GM21447 (cell line): ENCODE measurements at regions not wholly inside any gene's neighbourhood (a gene's known extent, or its start where the extent isn't known, plus 50 kb on each side); places are given as distances from the start of the nearest gene placed in this dataset.
"Not testable (repeated sequence)": the region's sequence is repeated elsewhere in the genome, so short reads cannot be mapped to it uniquely, and the experiment has no call there.

Source experiments
- ATAC-seq: cut with Tn5 transposase; IDR thresholded peaks from one replicate; pipeline ENCODE4 v1.9.1; 2021; ENCODE audit not compliant: unreplicated experiment

DNA sequence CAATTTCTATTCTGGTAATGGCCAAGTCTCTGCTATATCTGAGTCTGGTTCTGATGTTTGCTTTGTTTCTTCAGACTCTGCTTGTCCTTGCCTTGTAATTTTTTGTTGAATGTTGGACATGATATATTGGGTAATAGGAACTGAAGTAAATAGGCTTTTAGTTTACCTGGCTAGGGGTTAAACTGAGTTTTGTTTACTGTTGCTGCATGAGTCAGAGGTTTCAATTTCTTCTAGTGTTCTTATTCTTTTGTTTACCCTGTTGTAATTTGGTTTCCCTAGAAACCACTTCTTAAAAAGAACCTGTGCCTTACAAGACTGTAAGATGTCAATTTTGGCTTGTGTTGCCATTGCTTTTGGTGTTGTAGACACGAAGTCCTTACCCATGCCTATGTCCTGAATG is 285.0 kb upstream of the KCNH7 start:
- ATAC-seq = peak; percentile 61

DNA sequence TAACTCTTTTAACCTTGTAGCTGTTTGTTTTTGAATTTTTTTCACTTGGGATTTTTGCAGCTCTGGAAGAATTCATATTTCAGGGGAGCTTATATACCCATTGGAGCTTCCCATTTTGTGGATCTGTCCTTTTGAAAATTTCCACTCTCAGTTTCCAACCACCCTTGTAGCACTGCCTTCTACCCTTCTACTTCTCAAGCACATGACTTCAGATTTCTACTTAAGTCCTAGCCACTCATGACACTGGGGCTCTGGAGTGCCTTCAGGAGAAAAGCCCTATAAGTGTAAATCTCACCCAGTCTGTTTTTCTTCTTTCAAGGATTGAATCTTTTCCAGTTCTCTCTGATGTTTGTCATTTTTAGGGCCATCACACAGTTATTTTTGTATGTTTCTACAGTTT is 283.7 kb upstream of the KCNH7 start:
- ATAC-seq = no peak

DNA sequence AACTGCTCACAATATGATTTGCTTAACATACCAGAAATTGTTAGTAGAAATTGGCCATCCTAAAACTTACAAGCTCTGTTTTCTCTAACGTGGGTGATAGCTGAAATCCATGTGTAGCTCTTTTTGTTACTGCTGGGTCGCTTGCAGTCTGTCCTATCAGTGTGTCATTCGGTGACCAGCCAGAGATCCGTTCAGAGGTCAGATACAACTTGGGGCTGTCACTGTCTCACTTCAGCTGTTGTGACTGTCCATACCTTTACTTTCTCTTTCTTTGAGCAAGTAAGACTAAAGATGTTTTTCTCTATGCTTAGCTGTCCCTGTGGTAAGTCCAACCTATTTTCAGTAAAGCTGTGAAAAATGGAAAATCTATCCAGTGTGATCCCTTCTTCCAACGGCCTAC is 282.9 kb upstream of the KCNH7 start:
- ATAC-seq = no peak

DNA sequence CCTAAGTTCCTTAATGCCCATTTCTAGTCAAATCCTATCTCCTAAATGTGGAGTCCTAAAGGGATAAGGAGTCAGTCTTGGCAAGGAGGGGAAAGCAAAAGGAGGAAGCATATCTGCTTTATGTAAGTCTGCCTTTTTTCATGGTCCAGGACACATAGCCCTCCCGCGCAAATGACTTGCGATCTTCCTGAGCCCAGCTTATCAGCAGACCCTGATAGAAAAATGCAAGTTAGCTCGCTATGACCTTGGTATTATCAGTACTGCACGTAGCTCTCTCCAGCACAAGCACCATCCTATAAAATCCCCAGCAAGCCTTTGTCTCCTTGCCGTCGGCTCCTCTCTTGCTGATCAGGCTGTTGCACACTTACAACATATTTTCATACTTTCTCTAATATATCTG is 281.4 kb upstream of the KCNH7 start:
- no peak for ATAC-seq

DNA sequence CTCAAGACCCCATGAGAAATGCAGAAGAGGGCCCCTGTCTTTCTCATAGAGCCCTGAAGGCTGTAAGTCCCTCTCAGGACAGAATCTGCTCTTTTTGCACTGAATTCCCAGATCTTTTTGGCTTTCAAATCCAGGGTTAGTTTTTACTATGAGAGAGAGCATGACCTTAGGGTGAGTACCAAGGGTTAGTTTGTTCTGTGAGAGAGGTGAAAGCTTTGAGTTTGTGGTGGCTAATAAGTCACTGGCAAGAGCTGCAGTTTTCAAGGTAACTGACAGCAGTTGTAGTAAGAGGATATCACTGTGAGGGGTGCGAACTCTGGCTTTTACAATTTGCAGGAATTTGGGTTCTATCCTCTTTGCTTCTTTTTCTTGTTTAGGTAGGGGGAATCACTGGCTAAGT is 248.4 kb upstream of the KCNH7 start:
- ATAC-seq = no peak

DNA sequence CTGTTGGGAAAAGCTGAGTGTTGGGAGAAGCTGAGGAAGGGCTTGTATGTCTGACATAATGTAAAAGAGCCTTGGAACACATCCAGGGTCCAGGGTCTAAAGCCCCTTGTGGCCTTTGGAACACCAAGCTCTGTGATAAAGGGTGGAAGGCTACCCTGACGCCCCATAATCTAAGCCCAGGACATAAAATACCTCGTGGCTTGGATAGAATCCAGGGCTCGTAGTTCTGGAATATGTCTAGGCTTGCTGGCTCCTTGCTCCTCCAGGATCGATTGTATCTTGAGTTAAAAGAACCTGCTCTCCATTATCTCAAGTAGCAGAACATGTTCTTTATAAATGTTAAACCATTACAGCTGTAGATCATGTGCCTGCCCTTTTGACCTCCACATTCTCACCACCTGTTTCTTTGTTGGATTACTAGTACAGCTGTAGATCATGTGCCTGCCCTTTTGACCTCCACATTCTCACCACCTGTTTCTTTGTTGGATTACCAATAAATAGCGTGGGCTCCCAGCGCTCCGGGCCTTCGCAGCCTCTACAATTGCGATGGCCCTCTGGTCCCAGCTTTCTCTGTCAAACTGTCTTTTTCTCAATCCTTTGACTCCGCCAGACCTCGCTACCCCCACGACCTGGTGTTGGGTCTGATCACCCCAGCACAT is 246.9 kb upstream of the KCNH7 start:
- ATAC-seq = not testable (repeated sequence)

DNA sequence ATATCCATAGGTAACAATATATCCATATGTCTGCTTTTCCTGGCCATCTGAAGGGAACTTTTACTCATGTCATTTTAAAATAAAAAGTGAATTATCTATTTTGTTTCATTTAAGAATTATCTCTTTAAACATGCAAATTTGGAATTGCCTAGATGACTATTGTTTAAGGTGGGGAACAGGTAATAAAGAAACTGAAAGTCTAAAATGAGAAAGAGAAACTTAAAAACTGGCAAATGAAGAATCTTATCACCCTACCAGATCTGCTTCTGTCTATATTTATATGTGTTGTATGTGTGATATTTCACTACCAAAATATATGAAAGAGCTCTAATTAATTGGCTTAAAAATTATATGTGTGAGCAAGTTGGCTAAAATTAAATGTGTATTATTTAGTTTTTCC is 243.2 kb upstream of the KCNH7 start:
- no peak for ATAC-seq

DNA sequence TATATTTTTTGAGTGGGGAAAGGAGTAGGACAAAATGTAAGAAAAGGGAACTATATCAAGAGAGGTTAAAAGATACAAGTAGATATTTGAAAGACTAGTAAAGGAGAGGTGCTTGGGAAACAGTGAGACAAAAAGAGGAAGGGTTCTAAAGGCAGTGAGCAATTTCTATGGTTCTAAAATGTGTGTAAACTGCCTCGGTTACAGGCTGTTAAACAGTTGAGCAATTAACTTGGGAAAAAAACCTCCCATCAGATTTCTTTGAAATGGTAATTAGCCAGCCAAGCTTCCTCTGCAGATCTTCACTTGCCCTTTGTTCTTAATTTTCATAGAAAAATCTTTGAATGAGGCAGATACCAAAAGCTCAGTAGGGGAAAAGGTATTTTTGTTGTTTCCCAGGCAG is 238.7 kb upstream of the KCNH7 start:
- no peak for ATAC-seq

DNA sequence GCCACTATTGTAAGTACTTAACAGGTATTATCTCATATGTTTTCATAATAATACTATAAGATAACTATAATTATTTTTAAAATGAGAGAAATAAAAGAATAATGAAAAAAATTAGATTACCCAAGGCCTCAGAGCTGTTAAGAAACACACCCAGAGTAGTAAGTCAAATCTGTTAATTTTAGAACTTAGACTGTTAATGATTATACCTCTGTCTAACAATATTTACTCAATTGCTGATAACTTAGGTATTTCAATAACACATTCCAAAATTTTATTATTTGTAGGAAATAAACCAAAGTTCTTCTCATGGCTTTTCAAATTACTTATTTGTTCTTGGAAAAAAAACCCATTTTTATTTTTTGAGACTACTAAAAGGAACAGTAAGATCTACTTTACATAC is 227.5 kb upstream of the KCNH7 start:
- no peak for ATAC-seq

DNA sequence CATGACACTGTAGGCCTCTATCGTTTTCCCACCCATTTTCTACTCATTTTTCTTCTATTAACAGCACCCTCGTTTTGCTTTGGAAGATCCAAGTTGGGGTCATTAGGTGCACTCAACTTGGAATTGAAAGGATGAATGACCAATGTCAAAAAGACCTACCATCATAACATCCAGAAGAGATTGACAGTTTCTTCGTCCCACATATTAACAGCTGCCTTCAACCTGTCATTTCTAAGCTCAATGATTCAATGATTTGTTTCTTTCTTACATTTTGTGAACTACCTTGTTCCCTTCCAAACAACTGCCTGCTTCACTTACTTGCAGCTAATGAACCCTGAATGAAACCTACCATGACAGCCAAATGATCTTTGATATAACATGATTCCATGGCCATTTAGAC is 224.0 kb upstream of the KCNH7 start:
- ATAC-seq = no peak

DNA sequence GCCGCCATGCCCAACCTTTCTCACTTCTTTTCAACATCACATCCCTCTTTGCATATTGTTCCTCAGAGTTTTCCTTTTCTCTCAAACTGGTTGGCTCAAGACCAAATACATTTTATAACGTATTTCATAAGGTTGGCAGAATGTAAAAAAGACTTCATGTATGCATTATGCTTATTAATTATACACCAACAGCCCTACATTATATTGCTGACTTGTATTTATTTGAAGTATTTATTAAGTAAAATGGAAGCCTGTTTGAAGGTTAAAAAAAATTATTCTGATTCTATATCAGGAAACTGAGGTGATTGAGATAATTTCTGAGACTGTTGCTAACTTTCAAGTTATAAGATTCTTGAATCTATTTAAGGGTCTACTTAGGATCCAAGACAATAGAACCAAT is 208.0 kb upstream of the KCNH7 start:
- ATAC-seq = no peak

DNA sequence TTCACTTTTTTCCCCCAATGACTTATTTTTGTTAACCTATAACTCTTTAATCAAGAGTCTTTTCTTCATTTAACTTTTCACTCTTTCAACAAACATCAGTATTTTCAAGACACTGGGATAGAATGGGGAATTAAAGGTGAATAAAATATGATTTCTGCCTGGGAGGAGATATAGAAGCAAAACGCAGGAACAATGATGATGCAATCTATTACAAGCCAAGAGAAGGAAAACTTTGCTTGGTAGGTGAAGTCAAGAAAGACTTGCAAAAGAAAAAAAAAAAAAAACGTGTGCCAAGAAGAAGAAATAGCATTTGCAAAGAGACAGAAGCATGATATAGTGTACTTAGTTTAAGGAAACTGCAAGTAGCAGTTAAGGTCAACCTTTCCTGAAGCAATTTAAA is 207.3 kb upstream of the KCNH7 start:
- ATAC-seq = no peak

DNA sequence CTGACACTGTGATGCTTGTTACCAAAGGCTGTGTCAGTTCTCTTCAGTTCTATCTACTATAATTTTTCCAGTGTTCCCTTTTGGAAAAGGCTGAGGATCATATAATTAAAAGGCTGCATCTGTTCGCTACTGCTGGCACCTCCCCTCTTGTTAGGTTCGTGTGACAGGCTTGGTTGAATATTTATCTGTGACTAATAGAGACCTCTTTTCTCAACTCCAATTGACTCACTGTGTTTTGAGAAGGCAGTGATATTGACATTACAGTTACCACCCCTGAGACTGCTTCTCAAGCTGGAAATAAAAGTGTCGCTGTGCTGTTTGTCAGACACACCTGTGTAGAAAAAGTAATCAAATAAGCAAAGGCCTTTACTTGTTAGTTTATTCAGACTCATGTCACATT is 205.5 kb upstream of the KCNH7 start:
- ATAC-seq = no peak

DNA sequence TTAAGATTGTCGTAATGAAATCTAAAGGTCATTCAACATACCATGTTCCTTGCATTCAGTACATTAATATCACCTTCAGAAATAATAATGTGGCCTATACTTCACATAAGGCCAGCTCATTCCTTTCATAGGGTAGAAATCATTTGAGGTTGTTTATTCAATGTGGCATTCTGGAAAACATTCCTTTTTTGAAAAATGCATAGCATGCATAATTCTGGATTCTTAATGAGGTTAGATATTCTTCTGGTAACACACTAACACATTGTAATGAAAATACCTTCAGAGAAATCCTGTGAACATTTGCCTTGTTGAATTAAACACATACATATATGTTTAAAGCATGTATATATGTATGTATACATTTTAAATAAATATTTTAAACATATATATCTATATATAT is 204.6 kb upstream of the KCNH7 start:
- no peak for ATAC-seq

DNA sequence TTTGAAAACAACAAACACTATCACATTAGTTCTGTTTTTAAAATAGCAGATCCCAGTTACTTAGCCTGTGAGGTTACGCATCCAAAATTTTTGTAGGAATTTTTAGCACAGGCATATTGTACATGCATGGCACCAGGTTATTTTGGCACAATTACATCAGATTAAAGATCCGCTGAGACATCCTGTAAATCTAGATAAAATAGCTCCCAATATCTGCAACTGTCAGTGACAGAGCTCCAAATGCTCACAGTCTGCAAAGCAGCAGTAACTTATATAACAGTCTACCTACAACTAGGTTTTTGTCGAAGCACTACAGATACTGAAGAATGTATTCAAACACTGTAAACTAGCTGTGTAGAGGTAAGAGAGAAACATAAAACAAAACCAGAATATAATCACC is 200.7 kb upstream of the KCNH7 start:
- no peak for ATAC-seq

DNA sequence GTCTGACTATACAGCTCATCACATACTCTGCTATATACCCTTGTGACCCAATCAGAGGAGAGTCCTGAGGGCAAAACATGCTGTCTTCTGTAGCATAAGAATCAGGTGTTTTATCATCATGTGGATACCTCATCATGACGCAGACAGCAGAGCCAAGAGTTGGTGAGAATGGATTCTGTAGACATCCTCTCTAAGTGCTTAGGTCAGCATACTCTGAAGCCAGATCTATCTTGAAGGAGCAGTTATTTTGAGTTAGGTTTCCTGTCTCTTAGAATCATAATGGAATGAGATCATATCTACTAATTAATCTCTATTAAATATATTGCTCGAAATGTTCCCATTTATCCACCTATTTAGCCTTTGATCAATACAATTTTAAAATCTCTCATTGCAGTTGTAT is 190.2 kb upstream of the KCNH7 start:
- no peak for ATAC-seq

DNA sequence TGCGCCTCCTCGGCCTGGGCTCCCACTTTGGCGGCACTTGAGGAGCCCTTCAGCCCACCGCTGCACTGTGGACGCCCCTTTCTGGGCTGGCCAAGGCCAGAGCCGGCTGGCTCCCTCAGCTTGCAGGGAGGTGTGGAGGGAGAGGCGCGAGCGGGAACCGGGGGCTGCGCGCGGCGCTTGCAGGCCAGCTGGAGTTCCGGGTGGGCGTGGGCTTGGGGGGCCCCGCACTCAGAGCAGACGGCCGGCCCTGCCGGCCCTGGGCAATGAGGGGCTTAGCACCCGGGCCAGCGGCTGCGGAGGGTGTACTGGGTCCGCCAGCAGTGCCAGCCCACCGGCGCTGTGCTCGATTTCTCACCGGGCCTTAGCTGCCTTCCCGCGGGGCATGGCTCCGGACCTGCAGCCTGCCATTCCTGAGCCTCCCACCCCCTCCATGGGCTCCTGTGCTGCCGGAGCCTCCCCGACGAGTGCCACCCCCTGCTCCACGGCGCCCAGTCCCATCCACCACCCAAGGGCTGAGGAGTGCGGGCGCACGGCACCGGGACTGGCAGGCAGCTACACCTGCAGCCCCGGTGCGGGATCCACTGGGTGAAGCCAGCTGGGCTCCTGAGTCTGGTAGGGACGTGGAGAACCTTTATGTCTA is 187.7 kb upstream of the KCNH7 start:
- not testable (repeated sequence) for ATAC-seq

DNA sequence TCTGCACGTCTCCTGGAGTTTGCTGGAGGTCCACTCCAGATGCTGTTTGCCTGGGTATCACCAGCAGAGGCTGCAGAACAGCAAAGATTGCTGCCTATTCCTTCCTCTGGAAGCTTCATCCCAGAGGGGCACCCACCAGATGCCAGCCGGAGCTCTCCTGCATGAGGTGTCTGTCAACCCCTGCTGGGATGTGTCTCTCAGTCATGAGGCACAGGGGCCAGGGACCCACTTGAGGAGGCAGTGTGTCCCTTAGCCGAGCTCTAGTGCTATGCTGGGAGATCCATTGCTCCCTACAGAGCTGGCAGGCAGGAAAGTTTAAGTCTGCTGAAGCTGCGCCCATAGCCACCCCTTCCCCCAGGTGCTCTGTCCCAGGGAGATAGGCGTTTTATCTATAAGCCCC is 178.3 kb upstream of the KCNH7 start:
- ATAC-seq = not testable (repeated sequence)

DNA sequence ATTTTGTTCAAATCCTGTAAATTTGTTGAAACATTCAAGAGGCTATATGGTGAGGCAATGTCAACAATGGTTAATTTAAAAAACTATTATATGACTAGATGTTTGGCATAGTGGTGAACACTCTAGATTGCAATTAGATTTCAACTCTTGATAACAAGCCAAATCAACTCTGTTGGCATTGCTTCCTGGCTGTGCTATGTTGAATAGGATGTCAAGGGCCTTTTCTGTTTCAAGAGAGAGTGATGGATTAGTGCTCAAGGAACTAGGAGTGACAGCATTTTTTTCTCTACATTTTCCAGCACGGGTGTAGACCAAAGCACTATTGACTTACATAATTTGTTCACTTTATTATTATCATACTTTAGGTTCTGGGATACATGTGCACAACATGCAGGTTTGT is 172.4 kb upstream of the KCNH7 start:
- ATAC-seq = no peak

DNA sequence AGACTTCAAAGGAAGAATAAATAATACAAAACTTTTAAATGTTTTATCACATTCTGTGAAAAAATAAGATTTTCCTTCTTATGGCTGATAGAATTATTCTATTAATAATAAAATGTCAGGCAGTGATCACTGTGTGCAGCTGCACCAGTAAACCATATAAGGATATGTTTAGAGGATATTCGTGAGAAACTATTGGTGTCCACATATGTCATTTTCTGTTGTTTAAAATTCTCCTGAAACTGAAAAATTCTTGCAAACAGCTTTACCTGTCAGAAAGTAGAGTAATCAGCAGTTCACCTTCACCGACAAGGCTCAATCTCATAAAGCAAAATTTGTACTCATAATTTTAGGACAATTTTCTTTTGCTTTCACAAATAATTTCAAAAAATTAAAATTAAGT is 170.1 kb upstream of the KCNH7 start:
- no peak for ATAC-seq

DNA sequence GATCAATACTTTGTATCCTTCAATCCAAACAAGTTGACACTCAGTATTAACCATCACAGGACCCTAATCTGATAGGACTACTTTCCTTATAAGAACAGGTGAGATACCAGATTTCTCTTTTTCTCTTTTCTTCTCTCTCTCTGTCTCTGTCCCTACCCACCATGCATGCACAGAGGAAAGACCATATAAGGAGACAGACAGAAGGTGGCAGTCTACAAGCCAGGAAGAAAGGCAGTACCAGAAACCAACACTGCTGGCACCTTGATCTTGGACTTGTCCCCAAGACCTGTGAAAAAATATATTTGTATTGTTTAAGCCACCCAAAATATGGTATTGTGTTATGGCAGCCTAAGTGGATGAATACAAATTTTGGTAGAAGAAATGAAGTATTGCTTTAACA is 156.2 kb upstream of the KCNH7 start:
- no peak for ATAC-seq

DNA sequence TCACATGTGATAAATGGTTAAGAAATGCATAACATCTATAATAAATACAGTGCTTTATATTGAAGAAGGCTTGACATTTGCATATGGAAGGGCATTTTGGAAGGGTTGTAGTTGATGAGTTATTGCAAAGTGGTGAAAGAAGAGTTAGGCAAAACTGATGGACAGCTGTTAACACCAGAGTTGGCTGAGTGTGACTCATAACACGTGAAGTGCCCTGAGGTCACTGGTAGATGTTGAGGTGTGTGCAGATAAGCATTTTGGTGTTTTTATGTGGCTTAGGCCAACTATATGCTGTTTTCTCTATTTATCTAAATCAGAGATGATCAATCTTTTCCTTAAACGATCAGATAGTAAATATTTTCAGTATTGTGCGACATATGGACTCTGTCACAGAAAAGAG is 154.3 kb upstream of the KCNH7 start:
- no peak for ATAC-seq

DNA sequence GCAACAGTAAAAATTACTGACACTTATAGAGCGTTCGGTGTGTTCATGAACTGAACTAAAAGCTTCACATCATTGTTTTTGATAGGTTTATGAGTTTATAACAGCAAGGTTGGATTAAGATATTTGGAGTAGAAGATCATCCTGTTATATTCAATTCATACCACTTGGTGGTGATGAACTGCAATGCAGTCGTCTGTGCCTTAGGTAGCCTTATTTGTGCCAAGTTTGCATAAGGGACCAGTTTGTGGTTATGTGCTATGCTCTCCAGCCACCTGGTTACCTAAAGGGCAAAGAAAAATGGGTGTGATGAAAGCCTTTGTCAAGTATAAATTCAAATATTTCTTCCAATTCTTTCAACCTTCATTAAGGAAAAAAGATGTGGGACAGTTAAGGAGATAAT is 150.9 kb upstream of the KCNH7 start:
- no peak for ATAC-seq
